NCI-H2196 (cell line): ENCODE measurements at regions not wholly inside any gene's neighbourhood (a gene's known extent, or its start where the extent isn't known, plus 50 kb on each side); places are given as distances from the start of the nearest gene placed in this dataset.

Experiments
- DNase-seq: peaks from one replicate; lab custom pipeline; 2025; ENCODE audit not compliant: unreplicated experiment; lab: John Stamatoyannopoulos, UW

DNA sequence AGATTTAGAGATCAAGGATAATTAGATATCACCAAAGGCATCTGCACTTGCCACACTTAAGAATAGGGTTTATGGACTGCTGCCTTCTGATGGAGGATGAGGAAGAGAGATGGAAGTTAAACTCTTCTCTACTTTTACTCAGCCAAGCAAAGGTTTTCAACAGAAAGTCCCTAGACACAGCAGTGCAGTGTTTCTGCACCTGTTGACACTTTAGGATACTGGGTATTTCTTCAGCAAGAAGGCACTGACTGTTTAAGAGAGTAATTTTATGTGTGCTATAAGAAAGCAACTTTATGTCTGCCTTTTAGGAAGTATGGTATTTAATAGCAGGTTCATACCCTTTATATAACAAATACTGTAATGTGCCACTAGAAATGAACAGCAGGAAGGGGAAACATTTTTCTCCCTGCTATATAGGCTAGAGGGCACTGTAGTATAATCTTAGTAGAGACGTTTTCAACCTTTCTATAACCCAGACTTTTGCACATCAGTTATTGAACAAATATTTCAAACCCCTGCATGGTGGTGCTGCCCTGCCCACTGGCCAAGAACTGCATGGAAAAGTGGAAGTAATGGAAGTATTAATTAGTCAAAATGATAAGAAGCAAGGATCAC lies 225.0 kb upstream of the GRIP1 start:
- no peak for DNase-seq

DNA sequence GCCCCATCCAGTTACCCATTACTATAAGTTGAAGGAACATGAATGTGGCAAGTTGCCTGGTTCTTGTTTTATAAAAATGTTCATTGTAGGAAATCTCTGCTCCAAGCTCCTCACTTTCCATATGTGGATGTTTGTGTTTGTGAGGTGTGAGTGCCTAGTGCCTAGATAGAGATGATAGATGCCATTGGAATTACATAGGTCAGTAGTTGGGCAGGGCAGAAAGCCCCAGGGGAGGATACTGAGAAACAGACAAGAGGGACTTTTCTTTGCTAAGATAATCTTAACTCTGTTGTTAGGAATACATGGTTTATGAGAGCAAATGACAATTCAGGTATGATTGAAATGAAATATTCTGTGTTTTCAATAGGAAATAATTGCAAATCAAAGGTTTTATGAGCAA lies 226.3 kb upstream of the GRIP1 start:
- no peak for DNase-seq

DNA sequence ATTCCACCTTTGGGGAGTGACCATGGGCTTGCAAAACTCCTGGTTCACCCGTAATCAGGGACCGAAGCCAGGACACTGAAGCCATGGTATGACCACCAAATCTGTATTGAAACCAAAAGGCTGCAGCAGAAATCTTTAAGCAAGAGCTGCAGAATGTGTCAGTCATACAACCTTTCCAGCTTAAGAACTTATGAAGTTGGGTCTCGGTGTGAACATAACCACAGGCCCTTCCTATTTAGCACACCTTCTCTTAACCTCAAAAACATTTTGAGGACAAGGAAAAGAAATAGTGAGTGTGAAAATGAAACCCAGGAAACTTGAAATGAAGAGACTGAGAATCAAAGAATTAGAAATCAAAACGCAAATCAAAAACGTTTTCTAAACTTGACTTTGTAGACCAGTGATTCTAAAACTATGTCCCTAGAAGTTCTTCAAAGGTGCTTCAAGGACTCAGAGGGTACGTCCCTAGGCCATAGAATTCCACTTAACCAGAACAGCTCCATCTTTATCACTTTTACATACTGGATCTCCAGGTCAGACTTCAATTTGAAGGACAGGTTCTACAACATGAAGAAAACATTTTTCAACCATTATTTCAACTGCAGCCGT lies 231.6 kb upstream of the GRIP1 start:
- no peak for DNase-seq

DNA sequence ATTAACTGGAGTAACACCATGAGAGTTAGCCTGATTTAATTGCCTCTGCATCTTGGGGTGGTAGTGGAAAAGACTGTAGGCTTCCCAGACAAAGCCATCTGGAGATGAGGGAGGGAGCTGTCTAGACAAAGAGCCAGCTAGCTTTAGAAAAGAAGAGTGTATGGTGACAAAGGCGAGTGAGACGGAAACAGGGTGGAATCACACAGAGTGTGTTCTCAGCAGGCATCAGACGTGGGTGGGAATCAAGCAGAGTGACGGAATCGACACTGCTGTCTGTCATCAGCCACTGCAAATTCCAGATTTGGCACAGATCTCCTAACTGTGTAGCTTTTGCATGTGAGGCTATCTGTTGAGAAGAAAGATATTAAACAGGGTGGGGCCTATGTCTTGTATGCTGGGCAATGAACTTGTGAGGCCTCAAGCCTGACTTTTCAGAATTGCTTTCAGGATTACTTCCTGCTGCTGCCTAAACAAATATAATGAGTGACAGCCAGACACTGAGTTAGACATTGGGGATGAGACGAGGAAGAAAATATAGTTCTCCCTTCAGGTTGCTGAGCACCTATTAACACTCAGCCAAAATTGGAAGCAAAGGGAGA lies 236.5 kb upstream of the GRIP1 start:
- no peak for DNase-seq

- DNase-seq = no peak
Measured at GRCh38 chr12:66916189-66916588, 237.3 kb upstream of the GRIP1 start.

GRCh38 chr12:66919466-66919865 lies 240.6 kb upstream of the GRIP1 start:
- no peak for DNase-seq

DNA sequence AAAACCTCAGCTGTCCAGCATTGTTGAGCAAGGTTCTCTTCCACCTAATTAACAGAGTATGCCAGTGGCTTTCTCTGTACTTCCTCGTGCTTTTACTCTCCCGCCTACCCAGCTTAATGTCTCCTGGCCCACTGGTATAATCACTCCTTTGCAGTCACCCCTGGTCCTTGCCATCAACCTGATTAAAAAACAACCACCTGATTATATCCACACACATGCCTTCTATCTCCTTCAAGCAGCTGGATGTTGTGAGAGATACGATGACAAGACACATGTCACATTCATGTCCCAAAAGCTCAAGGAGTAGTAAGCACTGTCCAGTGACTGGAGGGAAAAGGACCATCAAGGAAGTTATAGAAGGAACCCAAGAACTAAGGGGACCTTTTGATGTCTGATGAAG lies 241.3 kb upstream of the GRIP1 start:
- no peak for DNase-seq

DNA sequence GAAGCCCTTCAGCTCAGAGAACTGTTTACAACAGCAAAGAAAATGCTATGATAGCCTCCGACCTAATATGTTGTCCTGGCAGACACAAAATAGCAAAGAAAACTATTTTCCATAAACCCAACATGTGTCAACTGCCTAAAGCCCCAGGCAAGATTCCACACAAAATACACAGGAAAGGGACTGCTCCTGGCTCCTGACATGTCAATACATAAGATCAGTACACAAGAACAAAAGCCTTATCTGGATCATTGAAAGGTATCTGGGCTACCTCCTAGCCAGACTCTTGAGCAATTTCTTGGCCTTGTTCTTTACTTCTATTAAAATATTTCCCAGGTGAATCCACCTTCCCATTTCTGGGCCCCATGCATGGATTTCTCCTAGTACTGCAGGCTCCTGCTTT lies 242.3 kb upstream of the GRIP1 start:
- no peak for DNase-seq

- DNase-seq = no peak
Measured at GRCh38 chr12:66925083-66925482, 246.2 kb upstream of the GRIP1 start.

GRCh38 chr12:66929121-66929520 lies 250.2 kb upstream of the GRIP1 start:
- no peak for DNase-seq

DNA sequence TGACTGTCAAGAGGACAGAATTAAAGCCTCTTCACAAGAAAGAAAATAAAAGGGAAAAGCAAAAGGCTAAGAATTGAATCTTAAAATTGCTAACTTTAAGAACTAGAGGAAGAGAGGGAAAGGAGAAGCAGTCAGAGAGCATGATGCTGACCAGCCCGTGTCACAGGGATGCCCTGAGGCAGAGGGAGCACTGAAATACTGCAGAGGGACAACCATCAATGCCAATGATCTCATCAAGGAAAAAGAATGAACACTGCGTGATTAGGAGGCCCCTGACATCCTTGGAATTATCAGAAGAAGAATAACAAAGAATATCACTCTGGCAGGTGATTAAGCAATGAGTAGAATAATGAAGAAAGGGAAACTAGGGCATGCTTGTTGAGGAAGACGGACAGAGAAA lies 252.2 kb upstream of the GRIP1 start:
- no peak for DNase-seq

- no peak for DNase-seq
Measured at GRCh38 chr12:66932126-66932525, 253.2 kb upstream of the GRIP1 start.

DNA sequence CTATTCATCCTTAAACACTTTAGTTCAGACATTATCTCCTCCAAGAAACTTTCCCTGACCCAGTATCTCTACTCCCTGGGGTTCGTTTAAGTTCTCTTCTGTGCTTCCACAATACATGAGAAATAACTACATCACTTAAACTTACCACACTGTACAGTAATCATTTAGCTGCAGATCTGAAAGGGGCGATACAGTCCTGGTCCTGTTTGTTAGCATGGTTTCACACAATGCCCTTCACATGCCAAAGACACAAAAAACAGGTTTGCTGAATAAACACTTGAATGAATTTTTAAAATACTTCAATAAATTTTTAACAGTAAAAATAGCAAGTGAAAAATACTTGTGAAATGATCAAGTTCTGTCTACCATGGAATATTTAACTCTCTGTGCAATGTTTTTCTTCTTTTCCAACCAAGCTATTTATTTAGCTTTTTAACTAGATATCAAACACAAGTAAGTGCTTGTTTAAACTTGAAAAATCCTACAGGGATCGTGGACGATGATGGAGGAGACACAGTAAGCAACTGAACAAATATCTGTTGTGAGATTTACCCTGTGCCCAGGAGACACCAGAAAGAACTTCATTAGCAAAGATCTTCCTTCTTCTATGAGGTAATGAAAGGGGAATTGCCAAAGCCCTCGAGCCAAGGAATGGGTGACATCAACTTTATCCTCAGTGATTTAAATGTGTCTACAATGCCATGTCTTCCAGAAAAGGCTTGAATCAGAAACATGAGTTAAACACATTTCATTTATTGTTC lies 255.6 kb upstream of the GRIP1 start:
- DNase-seq = no peak

- DNase-seq = no peak
Measured at GRCh38 chr12:66941150-66941549, 262.3 kb upstream of the GRIP1 start.

- DNase-seq = no peak
Measured at GRCh38 chr12:66942741-66943465, 264.0 kb upstream of the GRIP1 start.

- DNase-seq = no peak
Measured at GRCh38 chr12:66944365-66944764, 265.5 kb upstream of the GRIP1 start.

DNA sequence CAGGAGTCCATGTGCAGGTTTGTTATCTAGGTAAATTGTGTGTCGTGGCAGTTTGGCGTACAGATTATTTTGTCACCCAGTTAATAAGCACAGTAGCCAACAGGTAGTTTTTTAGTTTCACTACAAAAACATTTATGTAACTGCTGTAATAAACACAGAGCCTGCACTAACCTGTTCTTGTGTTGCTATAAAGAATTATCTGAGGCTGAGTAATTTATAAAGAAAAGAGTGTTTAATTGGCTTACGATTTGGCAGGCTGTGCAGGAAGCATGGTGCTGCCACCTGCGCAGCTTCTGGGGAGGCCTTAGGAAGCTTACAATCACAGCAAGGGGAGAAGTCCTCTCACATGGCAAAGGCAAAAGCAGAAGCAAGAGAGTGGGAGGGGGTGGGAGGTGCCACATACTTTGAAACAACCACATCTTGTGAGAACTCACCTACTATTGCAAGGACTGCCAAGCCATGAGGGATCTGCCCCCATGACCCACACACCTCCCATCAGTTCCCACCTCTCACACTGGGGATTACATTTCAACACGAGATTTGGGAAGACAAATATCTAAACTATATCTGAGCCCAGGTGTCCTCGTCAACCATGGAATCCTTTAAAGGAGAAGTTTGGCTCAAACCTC lies 266.4 kb upstream of the GRIP1 start:
- no peak for DNase-seq

DNA sequence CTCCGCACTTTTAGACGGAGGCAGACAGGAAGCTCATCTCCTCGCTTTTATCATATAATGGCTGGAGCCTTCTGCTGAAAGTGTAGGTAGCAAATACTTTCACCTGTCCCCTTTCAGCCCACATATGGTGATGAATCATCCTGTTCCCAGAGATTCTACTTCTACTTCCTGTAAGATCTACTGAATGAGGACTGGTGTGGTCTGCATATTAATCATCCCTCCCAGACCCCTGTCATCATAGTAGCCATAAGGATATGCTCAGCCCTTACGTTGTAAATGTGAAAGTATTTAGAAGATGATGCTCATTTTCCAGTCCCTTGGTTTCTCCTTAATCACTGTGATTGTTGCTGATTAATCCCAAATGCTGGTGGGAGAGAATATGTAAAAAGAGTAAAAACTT lies 268.2 kb upstream of the GRIP1 start:
- DNase-seq = no peak

DNA sequence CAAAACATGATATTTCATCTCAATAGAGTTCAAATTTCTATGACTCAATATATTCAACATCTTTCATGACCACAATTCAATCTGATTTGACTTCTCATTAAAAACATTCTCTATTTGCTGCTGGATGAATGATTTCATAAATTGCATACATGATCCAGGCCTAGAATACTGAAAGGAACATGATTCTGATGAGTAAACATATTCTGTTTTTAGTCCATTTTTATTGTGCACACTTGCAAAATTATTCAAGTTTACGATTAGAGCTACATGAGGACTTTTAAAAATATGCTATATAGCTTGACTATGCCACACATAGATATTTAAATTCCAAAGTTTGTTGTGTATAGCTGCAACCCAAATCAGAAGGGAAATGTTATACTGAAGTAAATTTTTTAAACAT lies 273.8 kb upstream of the GRIP1 start:
- no peak for DNase-seq

GRCh38 chr12:66956300-66956699 lies 277.4 kb upstream of the GRIP1 start:
- DNase-seq = no peak

DNA sequence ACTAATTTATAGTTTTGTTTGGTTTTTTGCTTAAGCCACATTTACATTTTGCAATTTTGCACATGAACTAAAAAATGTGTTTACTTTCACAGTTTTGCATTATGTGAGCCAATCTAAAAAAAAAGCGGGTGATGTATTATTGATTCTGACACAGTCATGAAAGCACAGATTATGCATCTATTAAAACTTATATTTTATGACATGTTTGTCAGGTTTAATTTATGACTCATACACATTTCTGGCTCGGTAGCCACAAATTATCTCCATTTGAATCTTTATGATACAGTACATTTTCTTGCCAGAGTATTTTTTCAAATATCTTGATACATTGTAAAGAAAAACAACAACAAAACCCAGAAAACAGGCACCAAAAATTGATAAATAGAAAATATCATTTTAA lies 280.4 kb upstream of the GRIP1 start:
- no peak for DNase-seq
